NCI-H82 (cell line): ENCODE measurements at regions not wholly inside any gene's neighbourhood (a gene's known extent, or its start where the extent isn't known, plus 50 kb on each side); places are given as distances from the start of the nearest gene placed in this dataset.

ENCODE experiments used
- DNase-seq: peaks from one replicate; lab custom pipeline; 2025; lab: John Stamatoyannopoulos, UW

DNA sequence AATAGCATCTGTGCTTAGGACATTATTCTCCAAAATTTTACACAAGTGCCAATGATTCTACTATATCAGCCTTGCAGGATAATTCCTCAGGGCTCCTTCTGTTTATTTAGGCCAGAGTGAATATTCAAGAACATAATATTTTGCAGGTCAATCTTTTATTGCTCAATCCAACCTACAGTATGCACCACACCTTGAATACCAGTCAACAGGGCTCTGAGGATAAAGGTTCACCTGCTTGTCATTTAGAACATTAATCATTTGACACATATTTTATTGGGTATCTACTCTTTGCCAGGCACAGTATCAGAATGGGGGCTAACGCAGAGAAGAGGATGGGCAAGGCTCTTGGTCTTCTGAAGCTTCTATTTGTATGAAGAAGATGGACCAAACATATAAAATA, 66.2 kb upstream of the SHISA3 start:
- no peak for DNase-seq

DNA sequence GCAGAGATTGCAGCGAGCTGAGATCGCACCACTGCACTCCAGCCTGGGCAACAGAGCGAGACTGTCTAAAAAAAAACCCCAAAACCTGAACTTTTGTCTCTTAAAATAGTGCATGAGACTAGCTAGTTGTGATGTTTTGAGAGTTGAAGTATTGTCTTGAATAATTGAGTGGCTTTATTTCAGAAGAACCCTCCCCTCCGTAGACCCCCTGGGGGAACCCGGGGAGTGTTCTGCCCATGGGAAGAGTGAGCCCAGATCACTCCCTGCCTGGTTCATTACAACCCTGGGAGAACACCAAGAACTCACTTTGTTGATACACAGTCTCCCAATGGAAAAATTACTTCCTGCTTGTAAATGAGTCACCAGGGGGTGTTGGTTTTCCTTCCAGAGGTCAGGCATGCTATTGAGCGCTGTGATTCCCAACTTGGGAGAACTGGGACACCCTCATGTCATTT, 65.3 kb upstream of the SHISA3 start:
- no peak for DNase-seq

DNA sequence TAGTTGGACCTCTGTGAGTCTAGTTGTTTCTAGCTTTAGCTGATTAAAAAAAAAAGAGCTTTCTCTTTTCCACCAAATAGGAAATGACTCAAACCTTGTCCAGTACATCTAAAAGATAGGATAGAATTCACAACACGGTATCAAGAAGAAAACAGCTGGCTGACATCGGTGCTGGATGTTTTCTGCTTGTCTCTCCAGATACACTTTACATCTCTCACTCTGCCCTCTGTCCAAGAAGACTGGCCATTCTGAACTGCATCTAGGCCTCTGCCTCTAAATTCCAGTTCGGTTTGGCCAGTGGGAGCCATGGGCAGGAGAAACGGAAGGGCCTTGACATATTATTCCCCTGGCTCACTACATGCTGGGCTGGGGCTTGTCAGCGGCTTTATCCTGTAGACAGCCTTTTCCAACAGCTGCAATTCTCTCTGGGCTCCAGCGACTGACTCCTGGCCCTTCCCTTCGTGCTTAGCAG, 57.3 kb upstream of the SHISA3 start:
- DNase-seq, result no peak

DNA sequence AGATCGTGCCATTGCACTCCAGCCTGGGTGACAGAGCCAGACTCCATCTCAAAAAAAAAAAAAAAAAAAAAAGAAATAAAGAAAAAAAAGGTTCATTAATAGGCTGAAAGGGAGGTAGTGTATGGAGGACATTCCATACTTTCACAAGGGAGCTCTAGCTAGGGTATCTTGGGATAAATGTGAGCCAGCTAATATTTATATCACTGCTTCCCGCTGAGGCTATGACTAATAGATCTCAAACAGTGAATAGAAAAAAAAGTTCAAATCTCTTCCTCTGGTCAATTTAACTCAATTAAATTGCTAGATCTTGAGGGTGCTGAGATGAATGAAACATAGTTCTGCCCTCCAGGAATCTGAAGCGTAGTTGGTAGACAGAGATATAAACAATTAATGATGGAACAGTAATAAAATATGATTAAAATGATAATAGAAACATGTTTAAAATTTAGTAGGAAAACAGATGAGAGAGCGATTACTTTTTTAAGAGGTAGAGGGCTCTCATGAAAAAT, 55.7 kb upstream of the SHISA3 start:
- DNase-seq, result no peak

DNA sequence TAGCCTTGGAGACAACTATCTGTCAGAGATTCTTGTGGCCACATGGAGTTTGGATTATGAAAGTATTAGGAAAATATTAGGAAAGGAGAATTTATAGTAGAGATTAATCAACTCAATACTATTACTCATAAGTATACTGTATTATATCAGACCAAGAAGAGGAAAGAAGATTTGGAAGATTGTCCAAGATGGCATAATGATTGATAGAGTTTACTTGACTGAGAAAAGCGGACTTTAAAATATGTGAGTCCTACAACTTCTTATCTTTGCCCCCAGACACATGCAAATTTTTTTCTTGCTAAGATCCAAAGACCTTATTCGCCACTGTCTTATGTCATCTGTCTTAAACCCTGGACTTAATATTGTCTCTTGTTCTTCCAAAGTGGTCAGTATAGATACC, 54.8 kb upstream of the SHISA3 start:
- DNase-seq, result no peak

DNA sequence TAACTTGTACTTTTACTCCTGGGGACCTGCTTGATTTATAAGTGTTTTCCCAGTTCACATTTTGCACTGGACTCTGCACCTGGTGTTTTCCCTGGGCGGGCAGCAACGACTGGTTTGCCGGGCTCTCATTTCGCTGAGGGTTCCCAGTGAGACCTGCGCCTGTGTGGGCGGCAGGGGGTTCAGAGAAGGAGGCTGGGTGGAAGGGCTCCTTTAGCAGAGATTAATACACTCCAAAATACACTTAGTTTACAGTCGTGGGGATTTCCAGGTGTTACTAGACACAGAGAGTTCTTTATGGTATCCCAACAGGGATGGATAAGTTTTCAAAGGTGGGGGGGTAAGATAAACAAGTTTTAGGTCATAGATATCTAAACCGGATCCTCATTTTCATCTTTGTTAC, 53.0 kb upstream of the SHISA3 start:
- no peak for DNase-seq

DNA sequence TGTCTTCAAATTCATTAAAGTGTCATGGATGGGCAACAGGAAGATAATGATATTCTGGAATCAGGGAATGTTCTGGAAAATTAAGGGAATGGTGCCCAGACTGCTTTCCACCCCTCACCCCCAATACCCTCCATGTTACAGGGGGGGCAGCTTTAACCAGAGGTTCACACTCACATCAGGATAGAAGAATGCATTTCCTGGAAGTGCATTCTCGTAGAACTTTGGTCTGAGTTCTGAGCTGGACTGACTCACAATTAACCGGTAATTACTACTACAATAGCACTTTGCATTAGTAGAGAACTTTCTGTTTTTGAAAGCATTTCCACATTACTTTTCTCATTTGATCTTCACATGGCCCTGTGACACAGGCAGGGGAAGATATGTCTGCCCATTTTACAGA, 52.5 kb upstream of the SHISA3 start:
- no peak for DNase-seq

DNA sequence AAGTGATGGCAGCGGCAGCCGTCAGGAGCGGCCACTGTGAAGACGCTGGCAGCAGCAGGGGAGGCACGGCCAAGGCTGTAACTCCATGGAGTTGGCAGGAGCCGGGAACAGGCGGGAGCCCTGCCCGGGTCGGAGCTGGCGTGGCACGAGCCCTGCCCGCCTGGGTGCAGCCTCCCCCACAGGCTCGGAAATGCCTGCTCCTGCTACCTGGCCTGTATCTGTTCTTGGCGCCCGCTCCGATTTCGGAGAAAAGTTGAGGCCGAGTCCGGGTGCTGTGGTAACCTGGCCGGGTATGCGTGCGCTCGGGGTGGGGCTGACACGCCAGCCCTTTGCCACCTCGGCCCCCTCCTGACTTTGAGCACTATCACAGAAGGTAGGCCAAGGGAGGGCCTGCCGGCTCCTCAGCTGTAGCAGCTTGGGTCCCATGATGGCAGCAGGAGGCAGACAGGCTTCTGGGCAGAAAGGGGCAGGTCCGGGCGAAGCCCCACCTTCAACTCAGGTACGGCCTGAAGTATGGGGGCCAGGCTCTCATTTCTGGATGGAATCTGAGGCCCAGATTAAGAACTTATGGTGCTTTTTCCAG, 51.2 kb upstream of the SHISA3 start:
- no peak for DNase-seq

DNA sequence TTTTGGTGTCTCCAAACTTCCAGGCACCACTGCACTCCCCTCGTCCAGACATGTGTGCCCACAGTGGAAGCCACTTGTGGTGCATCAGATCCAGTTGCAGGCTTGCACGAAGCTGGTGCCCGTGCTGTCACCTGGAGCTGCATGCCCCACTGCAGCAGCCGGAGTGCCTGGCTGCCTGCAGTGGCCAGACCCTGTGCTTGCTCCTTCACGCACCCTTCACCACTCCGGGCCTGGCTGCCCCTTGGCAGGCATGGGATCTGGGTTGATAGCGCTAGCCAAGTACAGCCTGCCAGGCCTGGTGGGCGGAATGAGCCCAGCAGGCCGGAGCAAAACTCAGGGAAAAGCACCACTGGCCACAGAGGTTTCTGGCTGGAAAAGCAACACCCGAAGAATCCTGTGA, 50.2 kb upstream of the SHISA3 start:
- DNase-seq, result no peak
